IgD-negative memory B cell (primary cell): ENCODE measurements at regions not wholly inside any gene's neighbourhood (a gene's known extent, or its start where the extent isn't known, plus 50 kb on each side); places are given as distances from the start of the nearest gene placed in this dataset.

Source experiments
- H3K27ac Mint-ChIP-seq, 3 donors: one replicate each; pipeline ENCODE4 v1.8.0; 2020 to 2022; ENCODE audit warnings: mild to moderate bottlenecking in 3 of 3, mixed read lengths in 3 of 3, moderate library complexity in 1 of 3
- H3K27me3 Mint-ChIP-seq: one replicate; pipeline ENCODE4 v1.8.0; 2021; ENCODE audit warnings: mixed read lengths
- H3K36me3 Mint-ChIP-seq: one replicate; pipeline ENCODE4 v1.8.0; 2020; ENCODE audit warnings: mild to moderate bottlenecking, mixed read lengths
- H3K4me1 Mint-ChIP-seq, 3 donors: one replicate each; pipeline ENCODE4 v1.8.0; 2020 to 2022; ENCODE audit warnings: mixed read lengths in 3 of 3, mild to moderate bottlenecking in 1 of 3
- H3K4me3 Mint-ChIP-seq, 4 donors: one replicate each; pipeline ENCODE4 v1.8.0; 2020 to 2022; ENCODE audit warnings: mild to moderate bottlenecking in 4 of 4, mixed read lengths in 4 of 4, moderate library complexity in 3 of 4
- H3K9me3 Mint-ChIP-seq, 3 donors: one replicate each; pipeline ENCODE4 v1.8.0; 2020 to 2021; ENCODE audit warnings: mixed read lengths in 3 of 3, mild to moderate bottlenecking in 1 of 3

DNA sequence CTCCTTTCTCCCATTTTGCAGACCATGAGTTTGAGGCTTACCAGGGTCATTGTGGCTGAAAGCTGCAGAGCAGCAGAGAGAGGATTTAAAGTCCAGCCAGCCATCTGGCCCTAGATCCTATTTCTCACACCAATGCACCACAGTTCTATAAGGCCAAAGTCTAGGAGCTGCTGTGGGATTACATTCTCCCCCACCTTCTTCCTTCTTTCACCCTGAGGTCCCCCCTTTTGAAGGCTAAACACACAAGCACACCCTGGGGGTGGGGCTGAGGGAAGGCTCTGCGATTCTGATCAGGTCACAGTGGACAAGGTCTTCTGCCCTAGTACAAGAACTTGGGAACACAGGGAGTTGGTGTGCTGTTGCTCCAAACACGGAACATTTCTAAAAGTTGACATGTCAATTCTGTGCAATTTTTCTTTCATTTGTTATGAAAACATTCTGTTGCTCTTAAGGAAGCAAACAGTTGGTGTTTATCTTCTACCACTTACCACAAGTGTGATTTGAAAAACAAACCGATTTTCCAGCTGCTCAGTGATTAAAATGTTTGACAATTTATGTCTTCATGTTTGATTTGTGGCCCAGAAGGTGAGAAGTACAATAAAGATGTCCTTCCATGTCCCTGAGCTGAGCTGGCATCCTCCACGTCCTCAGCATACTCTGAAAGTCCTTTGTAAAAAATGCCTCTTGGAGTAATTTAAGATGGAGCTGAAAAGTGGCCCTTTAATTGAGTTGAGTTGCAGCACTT is 271.6 kb upstream of the PPP2R2D start:
- Mint-ChIP-seq H3K4me3 (no peak overlapping the region), H3K36me3 (no peaks in the 10 kb centered on the region), H3K4me1 (no peaks in the 10 kb centered on the region), H3K27me3 (no peaks in the 10 kb centered on the region), H3K27ac (no peak overlapping the region), H3K9me3 (peaks cover 0 to 5% (median 1%) of the 10 kb centered on the region in 3 donors)

DNA sequence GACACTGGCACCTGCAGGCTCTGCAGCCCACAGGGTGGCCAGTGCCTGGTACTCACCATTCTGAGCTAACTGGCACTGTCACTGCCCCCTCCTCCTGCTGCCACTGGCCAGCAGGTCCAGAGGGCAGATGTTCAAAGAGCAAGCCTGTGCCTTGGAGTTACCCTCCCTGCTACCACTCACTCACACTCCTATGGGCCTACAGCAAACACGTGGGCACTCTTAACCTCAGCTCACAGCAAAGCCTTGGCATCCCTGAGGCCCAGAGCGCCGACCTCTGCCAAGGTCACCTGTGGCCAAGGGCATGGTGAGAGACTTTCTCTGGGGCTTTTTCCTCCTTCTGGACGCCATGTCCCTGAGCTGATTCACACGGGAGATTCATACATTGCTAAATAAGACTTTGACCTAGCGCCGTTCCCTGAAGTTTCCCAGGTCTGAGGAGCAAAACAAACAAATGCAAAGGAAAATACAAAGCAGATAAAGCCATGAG is 270.0 kb upstream of the PPP2R2D start:
- H3K4me1 Mint-ChIP-seq, result no peaks in the 10 kb centered on the region
- H3K36me3 Mint-ChIP-seq, result no peaks in the 10 kb centered on the region
- peaks cover 1% of the 10 kb centered on the region for H3K27me3 Mint-ChIP-seq
- H3K4me3 Mint-ChIP-seq, result peak overlapping the region in 1 of 4 donors; percentile 20
- peaks cover 0 to 7% (median 1%) of the 10 kb centered on the region in 3 donors for H3K9me3 Mint-ChIP-seq
- H3K27ac Mint-ChIP-seq, result no peak overlapping the region

DNA sequence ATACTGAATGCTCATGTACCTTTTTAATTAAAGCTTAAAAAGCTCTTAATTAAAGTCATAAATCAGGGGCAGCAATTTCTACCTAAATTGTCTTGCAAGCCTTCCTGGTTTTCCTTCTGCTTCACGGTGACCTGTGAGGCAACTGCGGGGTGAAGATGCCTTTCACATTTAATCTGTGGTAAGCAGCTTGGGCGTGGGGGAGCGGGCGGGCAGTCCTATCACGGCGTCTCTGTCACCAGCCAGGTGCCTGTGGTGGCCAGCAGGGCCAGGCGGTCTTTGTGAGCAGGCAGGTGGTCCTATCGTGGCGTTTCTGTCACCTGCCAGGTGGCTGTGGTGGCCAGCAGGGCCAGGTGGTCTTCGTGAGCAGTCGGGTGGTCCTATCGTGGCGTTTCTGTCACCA is 269.2 kb upstream of the PPP2R2D start:
- no peaks in the 10 kb centered on the region for H3K4me1 Mint-ChIP-seq
- H3K4me3 Mint-ChIP-seq, result no peak overlapping the region
- no peaks in the 10 kb centered on the region for H3K36me3 Mint-ChIP-seq
- H3K27me3 Mint-ChIP-seq, result peaks cover 4% of the 10 kb centered on the region
- peaks cover 0 to 9% (median 1%) of the 10 kb centered on the region in 3 donors for H3K9me3 Mint-ChIP-seq
- H3K27ac Mint-ChIP-seq, result no peak overlapping the region

DNA sequence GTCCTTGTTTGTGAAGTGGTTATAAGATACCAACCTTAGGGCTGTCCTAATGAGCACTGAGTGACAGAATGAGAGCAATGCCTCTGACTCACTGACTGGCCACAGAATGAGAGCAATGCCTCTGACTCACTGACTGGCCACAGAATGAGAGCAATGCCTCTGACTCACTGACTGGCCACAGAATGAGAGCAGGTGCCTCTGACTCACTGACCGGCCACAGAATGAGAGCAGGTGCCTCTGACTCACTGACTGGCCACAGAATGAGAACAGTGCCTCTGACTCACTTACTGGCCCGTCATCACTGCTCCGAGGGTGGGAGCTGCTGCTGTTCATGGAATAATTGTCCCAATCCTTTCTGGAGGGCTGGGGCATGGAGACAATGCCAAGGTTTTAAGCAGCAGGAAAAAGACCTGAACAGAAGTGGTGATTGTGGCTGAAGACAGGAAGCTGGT is 265.2 kb upstream of the PPP2R2D start:
- no peak overlapping the region for H3K27ac Mint-ChIP-seq

DNA sequence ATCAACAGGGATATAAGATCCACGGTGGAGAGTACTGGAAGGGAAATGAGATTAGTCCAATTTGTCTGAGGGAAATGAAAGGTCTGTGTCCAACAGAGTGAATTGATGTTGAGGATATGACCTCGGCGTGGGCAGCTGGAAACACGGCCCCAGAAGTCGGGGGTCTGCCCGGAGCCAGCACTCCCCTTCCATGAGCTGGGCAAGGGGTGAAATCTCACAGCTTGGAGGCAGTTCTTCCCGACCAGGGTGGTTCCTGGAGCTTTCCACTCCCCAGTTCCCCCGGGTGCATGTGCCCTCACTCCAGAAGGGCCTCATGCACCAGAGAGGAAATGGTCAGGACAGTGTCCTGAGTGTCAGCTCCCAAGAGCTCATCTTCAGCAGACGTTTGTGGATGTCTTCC is 264.7 kb upstream of the PPP2R2D start:
- H3K27ac Mint-ChIP-seq, result no peak overlapping the region
- no peak overlapping the region for H3K4me3 Mint-ChIP-seq
- no peaks in the 10 kb centered on the region for H3K4me1 Mint-ChIP-seq
- H3K9me3 Mint-ChIP-seq, result peaks cover 1 to 17% (median 12%) of the 10 kb centered on the region in 3 donors
- no peaks in the 10 kb centered on the region for H3K36me3 Mint-ChIP-seq
- H3K27me3 Mint-ChIP-seq, result peaks cover 5% of the 10 kb centered on the region

More for the DNA sequence above, 265.2 kb upstream of the PPP2R2D start:
- Mint-ChIP-seq H3K27me3 (peaks cover 5% of the 10 kb centered on the region), H3K9me3 (peaks cover 1 to 13% (median 12%) of the 10 kb centered on the region in 3 donors), H3K4me3 (no peak overlapping the region), H3K4me1 (no peaks in the 10 kb centered on the region), H3K36me3 (no peaks in the 10 kb centered on the region)

DNA sequence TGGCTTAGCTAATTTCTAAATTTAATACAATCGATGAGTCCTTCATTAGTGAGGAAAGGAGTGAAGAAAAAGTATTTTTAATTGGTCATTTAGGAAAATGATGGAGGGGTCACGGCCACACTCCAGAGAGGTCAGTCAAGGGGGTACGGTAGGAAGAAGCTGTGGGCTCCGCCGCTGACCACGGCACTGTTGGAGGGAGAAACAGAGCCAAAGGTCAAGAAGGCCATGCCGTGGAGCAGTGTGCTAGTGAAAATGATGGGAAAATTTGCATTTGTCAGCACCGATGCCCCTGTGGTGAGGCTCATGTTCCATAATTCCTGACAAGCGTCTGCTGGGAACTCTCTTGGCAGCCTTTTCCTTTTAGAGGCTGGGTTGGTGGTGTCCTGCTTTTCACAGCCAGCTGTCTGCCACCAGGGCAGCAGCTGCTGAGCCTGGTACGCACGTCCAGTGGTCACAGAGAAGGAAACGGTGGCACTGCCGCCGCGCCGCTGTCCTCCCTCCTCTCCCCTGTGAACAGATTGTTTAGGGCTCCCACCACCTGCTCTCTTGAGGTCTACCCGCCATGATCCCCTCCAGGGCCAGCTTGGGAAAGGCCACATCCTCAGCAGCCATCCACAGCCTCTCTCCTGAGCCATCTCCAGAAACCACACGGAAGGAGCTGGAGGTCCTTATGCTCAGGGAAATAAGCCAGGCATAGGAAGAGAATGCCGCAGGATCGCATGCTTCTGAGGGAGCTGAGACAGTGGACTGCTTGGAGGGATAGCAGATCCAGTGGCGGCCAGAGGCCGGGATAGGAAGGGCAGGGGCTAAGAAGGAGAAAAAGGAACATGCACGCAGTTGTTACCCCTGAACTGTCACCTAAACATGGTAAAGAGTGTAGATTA is 263.7 kb upstream of the PPP2R2D start:
- H3K27ac Mint-ChIP-seq, result no peak overlapping the region
- peaks cover 1 to 21% (median 12%) of the 10 kb centered on the region in 3 donors for H3K9me3 Mint-ChIP-seq
- H3K27me3 Mint-ChIP-seq, result peaks cover 5% of the 10 kb centered on the region
- no peaks in the 10 kb centered on the region for H3K4me1 Mint-ChIP-seq
- no peak overlapping the region for H3K4me3 Mint-ChIP-seq
- no peaks in the 10 kb centered on the region for H3K36me3 Mint-ChIP-seq

DNA sequence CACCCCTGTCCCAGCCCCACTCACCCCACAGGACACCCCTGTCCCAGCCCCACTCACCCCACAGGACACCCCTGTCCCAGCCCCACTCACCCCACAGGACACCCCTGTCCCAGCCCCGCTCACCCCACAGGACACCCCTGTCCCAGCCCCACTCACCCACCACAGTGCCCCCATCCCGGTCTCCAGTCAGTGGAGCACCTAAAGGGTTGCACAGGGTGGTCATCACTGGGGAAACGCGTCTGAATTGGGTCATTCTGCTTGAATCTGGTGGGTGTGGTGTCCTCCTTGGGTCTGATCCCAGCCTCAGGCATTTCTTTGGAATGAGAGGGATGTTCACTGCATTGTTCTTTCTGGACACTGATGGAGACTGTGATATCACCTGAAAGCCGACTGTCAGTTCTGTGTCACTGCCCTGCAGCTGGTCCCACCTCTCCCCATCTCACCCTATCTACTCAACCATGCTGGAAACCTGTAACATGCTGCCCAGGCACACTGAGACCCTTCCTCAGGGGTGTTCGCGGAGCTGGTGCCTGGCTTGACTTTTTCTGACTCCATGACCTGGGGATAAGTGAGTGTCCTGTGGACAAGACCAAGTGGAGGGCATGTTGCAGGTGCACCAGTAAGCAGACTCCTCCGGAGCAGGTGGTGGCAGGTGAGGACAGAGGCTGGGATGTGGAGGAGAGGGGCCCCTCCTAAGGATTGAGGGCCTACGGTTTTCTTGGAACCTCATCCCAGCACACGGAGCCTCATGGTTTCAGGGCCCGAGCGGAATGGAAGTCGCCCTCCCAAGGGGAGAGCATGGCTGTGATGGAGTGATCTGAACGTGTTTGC is 262.5 kb upstream of the PPP2R2D start:
- H3K4me1 Mint-ChIP-seq, result no peaks in the 10 kb centered on the region
- no peaks in the 10 kb centered on the region for H3K36me3 Mint-ChIP-seq
- H3K4me3 Mint-ChIP-seq, result no peak overlapping the region
- H3K9me3 Mint-ChIP-seq, result peaks cover 0 to 23% (median 12%) of the 10 kb centered on the region in 3 donors
- H3K27me3 Mint-ChIP-seq, result peaks cover 5% of the 10 kb centered on the region
- no peak overlapping the region for H3K27ac Mint-ChIP-seq

DNA sequence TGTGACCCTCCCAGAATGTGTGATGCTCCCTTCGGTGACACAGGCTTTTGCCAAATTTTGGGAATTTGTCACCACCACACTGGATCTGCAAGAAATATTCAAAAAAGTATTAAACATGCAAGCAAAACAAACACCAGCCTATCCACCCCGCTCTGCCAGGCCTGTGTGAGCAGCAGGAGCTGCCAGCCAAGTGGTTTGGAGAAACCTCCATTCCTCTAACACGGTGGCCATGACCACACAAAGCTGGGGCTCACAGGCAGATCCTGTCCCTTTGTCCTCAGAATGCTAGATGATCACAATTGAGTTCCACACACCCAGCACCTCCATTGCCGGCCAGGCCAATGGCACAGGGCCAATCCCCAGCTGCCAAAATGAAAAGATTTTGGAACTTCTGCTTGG is 261.9 kb upstream of the PPP2R2D start:
- H3K9me3 Mint-ChIP-seq, result peaks cover 0 to 19% (median 12%) of the 10 kb centered on the region in 3 donors
- no peaks in the 10 kb centered on the region for H3K36me3 Mint-ChIP-seq
- no peak overlapping the region for H3K27ac Mint-ChIP-seq
- H3K4me1 Mint-ChIP-seq, result no peaks in the 10 kb centered on the region
- no peak overlapping the region for H3K4me3 Mint-ChIP-seq
- peaks cover 5% of the 10 kb centered on the region for H3K27me3 Mint-ChIP-seq

DNA sequence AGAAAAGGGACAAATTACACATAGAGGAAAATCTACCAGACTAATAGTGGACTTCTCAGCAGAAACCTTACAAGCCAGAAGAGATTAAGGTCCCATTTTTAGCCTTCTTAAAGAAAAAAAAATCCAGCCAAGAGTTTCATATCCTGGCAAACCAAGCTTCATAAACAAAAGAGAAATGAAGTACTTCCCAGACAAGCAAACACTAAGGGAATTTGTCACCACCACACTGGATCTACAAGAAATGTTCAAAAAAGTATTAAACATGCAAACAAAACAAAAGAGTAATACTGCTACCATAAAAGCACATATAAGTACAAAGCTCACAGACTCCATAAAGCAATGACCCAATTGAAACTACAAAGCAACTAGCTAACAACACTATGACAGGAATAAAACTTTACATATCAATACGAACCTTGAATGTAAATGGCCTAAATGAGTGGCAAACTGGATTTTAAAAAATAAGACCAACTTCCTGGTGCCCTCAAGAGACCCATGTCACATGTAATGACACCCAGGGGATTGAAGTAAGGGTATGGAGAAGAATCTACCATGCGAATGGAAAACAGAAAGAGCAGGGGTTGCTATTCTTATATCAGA is 260.7 kb upstream of the PPP2R2D start:
- H3K27ac Mint-ChIP-seq, result no peak overlapping the region
- H3K4me1 Mint-ChIP-seq, result no peaks in the 10 kb centered on the region
- H3K4me3 Mint-ChIP-seq, result no peak overlapping the region
- no peaks in the 10 kb centered on the region for H3K36me3 Mint-ChIP-seq
- H3K9me3 Mint-ChIP-seq, result peaks cover 0 to 17% (median 12%) of the 10 kb centered on the region in 3 donors
- peaks cover 5% of the 10 kb centered on the region for H3K27me3 Mint-ChIP-seq

DNA sequence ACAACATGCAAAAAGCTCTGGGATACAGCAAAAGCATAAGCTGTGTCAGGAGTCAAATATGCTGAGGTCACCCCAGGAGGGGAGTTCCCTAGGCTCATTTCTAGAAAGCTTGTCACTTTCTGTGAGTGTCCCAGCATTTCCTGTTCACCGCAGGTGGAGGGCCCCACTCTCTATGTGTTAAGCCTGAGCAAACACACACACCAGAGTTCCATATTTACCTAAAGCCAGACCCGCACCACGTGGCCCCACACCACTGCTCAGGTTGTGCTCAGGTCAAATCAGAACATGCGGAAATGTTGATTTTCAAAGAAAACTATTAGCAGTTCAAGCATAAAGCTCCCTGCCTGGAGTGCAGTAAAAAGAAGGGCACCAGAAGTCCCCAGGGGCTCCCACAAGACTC is 259.6 kb upstream of the PPP2R2D start:
- Mint-ChIP-seq H3K27ac (no peak overlapping the region), H3K4me3 (no peak overlapping the region), H3K27me3 (peaks cover 3% of the 10 kb centered on the region), H3K9me3 (peaks cover 0 to 14% (median 14%) of the 10 kb centered on the region in 3 donors), H3K36me3 (no peaks in the 10 kb centered on the region), H3K4me1 (no peaks in the 10 kb centered on the region)

DNA sequence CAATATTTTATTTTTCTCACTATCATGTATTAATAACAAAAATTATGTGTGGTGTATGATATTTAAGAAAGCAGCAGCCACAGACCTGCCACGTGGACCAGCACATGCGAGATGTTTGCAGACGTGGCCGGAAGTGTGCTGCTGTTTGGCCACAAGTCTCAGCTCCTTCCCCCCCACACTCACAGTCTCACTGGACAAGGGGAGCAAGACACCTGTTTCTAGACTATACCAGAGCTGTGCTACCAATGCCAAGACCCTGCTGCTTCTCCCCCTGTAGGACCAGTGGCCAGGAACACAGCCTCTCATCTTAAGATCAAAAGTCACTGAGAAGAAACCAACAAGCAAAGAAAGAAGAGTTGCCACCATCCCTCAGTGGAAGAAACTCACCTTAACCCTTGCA is 258.9 kb upstream of the PPP2R2D start:
- Mint-ChIP-seq H3K4me1 (no peaks in the 10 kb centered on the region), H3K27ac (no peak overlapping the region), H3K27me3 (no peaks in the 10 kb centered on the region), H3K36me3 (no peaks in the 10 kb centered on the region), H3K4me3 (no peak overlapping the region), H3K9me3 (peaks cover 0 to 14% (median 14%) of the 10 kb centered on the region in 3 donors)

DNA sequence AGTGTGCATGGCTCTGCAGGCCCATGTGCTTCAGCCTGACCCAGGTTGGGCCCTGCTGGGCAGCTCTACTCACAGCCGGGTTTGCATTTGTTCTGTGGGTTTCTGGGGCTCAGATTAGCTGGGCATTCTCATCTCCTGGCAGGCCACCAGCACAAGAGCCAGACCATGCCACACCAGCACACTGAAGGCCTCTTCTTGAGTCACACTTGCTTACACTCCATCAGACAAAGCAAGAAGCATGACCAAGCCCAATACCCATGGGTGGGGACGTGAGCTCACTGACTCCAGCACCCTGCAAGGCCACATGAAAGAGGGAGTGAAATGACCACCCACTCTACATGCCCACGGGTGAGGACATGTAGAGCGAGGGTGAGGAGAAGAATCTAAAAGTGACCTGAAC is 257.8 kb upstream of the PPP2R2D start:
- Mint-ChIP-seq H3K4me3 (no peak overlapping the region), H3K9me3 (peaks cover 0 to 14% (median 14%) of the 10 kb centered on the region in 3 donors), H3K27ac (no peak overlapping the region), H3K4me1 (no peaks in the 10 kb centered on the region), H3K27me3 (no peaks in the 10 kb centered on the region), H3K36me3 (no peaks in the 10 kb centered on the region)

DNA sequence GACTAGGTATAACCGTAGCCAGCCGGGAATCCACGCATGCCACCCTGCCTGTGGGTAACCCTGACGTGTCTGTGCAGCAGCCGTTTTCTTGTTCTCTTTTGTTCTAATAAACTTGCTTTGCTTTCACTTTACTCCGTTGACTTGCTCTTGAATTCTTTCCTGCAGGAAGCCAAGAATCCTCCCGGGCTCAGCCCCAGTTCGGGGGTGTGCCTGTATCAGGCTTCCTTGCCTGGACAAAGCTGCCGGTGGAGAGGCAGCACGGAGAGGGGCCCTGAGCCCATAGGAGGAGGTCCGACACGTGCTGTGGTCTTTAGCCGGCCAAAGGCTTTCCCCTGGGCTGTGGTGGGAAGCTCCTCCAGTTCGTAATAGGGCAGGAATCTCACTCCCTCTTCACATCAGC is 256.5 kb upstream of the PPP2R2D start:
- H3K36me3 Mint-ChIP-seq, result no peaks in the 10 kb centered on the region

DNA sequence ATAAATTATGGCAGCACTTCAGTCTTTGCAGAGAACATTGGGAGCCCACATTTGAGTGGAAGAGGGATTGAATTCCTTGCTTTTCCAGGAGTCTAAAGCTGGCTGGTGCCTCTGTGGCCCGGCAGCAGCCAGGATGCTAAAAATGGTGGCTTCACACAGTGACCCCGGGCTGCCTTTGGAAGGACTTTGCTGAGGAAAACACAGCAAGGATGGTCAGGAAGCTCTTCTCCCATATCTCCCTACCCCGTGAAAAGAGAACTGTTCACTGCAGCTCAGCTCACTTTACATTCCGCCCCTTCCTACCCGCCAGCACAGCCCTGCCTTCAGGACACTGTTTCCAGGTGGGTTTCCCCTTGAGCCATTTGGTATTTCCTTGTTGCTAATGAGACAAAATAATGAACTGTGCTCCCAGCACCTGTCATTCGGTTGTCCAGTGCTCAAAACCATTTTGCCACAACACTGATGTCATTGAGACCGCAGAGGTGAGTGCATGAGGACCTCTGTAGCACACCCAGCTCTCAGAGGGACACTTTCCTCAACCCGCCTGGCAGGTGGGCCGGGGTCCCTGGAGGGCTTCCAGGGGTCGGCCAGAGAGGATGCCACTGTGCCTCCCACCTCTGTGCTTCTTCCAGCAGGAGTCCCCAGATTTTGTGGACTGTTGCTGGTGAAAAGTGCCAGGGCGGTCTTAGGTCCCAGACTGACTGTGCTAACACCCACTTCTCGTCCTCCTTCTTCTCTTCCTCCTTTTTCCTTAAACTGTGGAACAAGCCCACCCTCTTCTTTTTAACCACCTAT is 255.7 kb upstream of the PPP2R2D start:
- no peaks in the 10 kb centered on the region for H3K36me3 Mint-ChIP-seq
- no peak overlapping the region for H3K4me3 Mint-ChIP-seq
- peaks cover 2 to 10% (median 4%) of the 10 kb centered on the region in 3 donors for H3K9me3 Mint-ChIP-seq
- no peaks in the 10 kb centered on the region for H3K4me1 Mint-ChIP-seq
- H3K27me3 Mint-ChIP-seq, result no peaks in the 10 kb centered on the region
- H3K27ac Mint-ChIP-seq, result no peak overlapping the region

More for the DNA sequence above, 256.5 kb upstream of the PPP2R2D start:
- no peak overlapping the region for H3K4me3 Mint-ChIP-seq
- no peaks in the 10 kb centered on the region for H3K4me1 Mint-ChIP-seq
- H3K27ac Mint-ChIP-seq, result no peak overlapping the region
- H3K9me3 Mint-ChIP-seq, result peaks cover 2 to 14% (median 12%) of the 10 kb centered on the region in 3 donors
- no peaks in the 10 kb centered on the region for H3K27me3 Mint-ChIP-seq
